HG03066 (cell line): ENCODE measurements at regions not wholly inside any gene's neighbourhood (a gene's known extent, or its start where the extent isn't known, plus 50 kb on each side); places are given as distances from the start of the nearest gene placed in this dataset.
"Not testable (repeated sequence)": the region's sequence is repeated elsewhere in the genome, so short reads cannot be mapped to it uniquely, and the experiment has no call there.

Experiments
- ATAC-seq: cut with Tn5 transposase; IDR thresholded peaks from one replicate; pipeline ENCODE4 v1.9.1; 2021; ENCODE audit warnings: low read depth; ENCODE audit not compliant: unreplicated experiment

- no peak for ATAC-seq
Observed at GRCh38 chr4:84147831-84148230, 351.3 kb downstream of the NKX6-1 start.

GRCh38 chr4:84146300-84146959 is 352.7 kb downstream of the NKX6-1 start:
- no peak for ATAC-seq

- no peak for ATAC-seq
Observed at GRCh38 chr4:84145176-84145575, 353.9 kb downstream of the NKX6-1 start.

- not testable (repeated sequence) for ATAC-seq
Observed at GRCh38 chr4:84126911-84127310, 372.2 kb downstream of the NKX6-1 start.

- ATAC-seq: no peak
Observed at GRCh38 chr4:84126061-84126787, 372.9 kb downstream of the NKX6-1 start.

- no peak for ATAC-seq
Observed at GRCh38 chr4:84110040-84110439, 389.1 kb downstream of the NKX6-1 start.

- ATAC-seq: not testable (repeated sequence)
Observed at GRCh38 chr4:84101653-84102625, 397.2 kb downstream of the NKX6-1 start.

- ATAC-seq: no peak
Observed at GRCh38 chr4:84100071-84100470, 399.0 kb downstream of the NKX6-1 start.

GRCh38 chr4:84099599-84099998 is 399.5 kb downstream of the NKX6-1 start:
- no peak for ATAC-seq

GRCh38 chr4:84091266-84091665 is 407.8 kb downstream of the NKX6-1 start:
- ATAC-seq: no peak

GRCh38 chr4:84089652-84090437 is 409.2 kb downstream of the NKX6-1 start:
- ATAC-seq: no peak

GRCh38 chr4:84085986-84086385 is 413.1 kb downstream of the NKX6-1 start:
- no peak for ATAC-seq

GRCh38 chr4:84070289-84070688 is 428.8 kb downstream of the NKX6-1 start:
- ATAC-seq: no peak

GRCh38 chr4:84063619-84064018 is 435.5 kb downstream of the NKX6-1 start:
- no peak for ATAC-seq

GRCh38 chr4:84058201-84058600 is 440.9 kb downstream of the NKX6-1 start:
- no peak for ATAC-seq

GRCh38 chr4:84051639-84052038 is 447.5 kb downstream of the NKX6-1 start:
- ATAC-seq: no peak

- ATAC-seq: no peak
Observed at GRCh38 chr4:84051089-84051488, 448.0 kb downstream of the NKX6-1 start.

- ATAC-seq: no peak
Observed at GRCh38 chr4:84050015-84050414, 449.1 kb downstream of the NKX6-1 start.

- ATAC-seq: no peak
Observed at GRCh38 chr4:84046551-84046950, 452.5 kb downstream of the NKX6-1 start.

GRCh38 chr4:84041426-84041825 is 457.7 kb downstream of the NKX6-1 start:
- ATAC-seq: no peak
